NCI-H1694 (cell line): ENCODE measurements at regions not wholly inside any gene's neighbourhood (a gene's known extent, or its start where the extent isn't known, plus 50 kb on each side); places are given as distances from the start of the nearest gene placed in this dataset.
"Not testable (repeated sequence)": the region's sequence is repeated elsewhere in the genome, so short reads cannot be mapped to it uniquely, and the experiment has no call there.

Source experiments
- DNase-seq: peaks from one replicate; lab custom pipeline; 2025; lab: John Stamatoyannopoulos, UW

GRCh38 chr5:125416055-125416454 lies 669.6 kb upstream of the ZNF608 start:
- DNase-seq: no peak

- DNase-seq: no peak
Observed at GRCh38 chr5:125421006-125421405, 674.6 kb upstream of the ZNF608 start.

GRCh38 chr5:125422342-125422741 lies 675.9 kb upstream of the ZNF608 start:
- no peak for DNase-seq

GRCh38 chr5:125424402-125425141 lies 678.1 kb upstream of the ZNF608 start:
- DNase-seq: peak; percentile 36

GRCh38 chr5:125429498-125429897 lies 683.1 kb upstream of the ZNF608 start:
- no peak for DNase-seq

- no peak for DNase-seq
Observed at GRCh38 chr5:125433457-125433856, 687.0 kb upstream of the ZNF608 start.

- DNase-seq: no peak
Observed at GRCh38 chr5:125439243-125439642, 692.8 kb upstream of the ZNF608 start.

- DNase-seq: no peak
Observed at GRCh38 chr5:125440905-125441304, 694.5 kb upstream of the ZNF608 start.

GRCh38 chr5:125446986-125447385 lies 700.5 kb upstream of the ZNF608 start:
- no peak for DNase-seq

- DNase-seq: no peak
Observed at GRCh38 chr5:125450771-125451170, 704.3 kb upstream of the ZNF608 start.

- DNase-seq: no peak
Observed at GRCh38 chr5:125451622-125452021, 705.2 kb upstream of the ZNF608 start.

GRCh38 chr5:125452991-125453390 lies 706.6 kb upstream of the ZNF608 start:
- DNase-seq: peak; percentile 21

GRCh38 chr5:125455041-125455440 lies 708.6 kb upstream of the ZNF608 start:
- DNase-seq: no peak

GRCh38 chr5:125456005-125456404 lies 709.6 kb upstream of the ZNF608 start:
- DNase-seq: not testable (repeated sequence)

GRCh38 chr5:125457617-125458016 lies 711.2 kb upstream of the ZNF608 start:
- DNase-seq: no peak

GRCh38 chr5:125458949-125459348 lies 712.5 kb upstream of the ZNF608 start:
- DNase-seq: not testable (repeated sequence)

GRCh38 chr5:125461641-125462072 lies 715.2 kb upstream of the ZNF608 start:
- no peak for DNase-seq

GRCh38 chr5:125463466-125464092 lies 717.1 kb upstream of the ZNF608 start:
- DNase-seq: no peak

GRCh38 chr5:125464847-125465432 lies 718.5 kb upstream of the ZNF608 start:
- DNase-seq: no peak

- no peak for DNase-seq
Observed at GRCh38 chr5:125465703-125466102, 719.3 kb upstream of the ZNF608 start.

GRCh38 chr5:125467222-125467621 lies 720.8 kb upstream of the ZNF608 start:
- DNase-seq: no peak

GRCh38 chr5:125470280-125470902 lies 724.0 kb upstream of the ZNF608 start:
- peak; percentile 23 for DNase-seq
